ENCODE measurements at regions not wholly inside any gene's neighbourhood (a gene's known extent, or its start where the extent isn't known, plus 50 kb on each side); places are given as distances from the start of the nearest gene placed in this dataset.
A peak's percentile ranks its signal among the peaks of the same experiment; 100 is the strongest.

GRCh38 chr4:182056866-182057265 is 186.3 kb upstream of the TENM3 start:
- H3K4me1 ChIP-seq (ENCODE audit: control insufficient read depth in 3 of 3, insufficient read depth in 3 of 3, low read length in 3 of 3): no peaks in the 10 kb centered on the region
- no peak overlapping the region for H3K4me3 ChIP-seq (ENCODE audit: low read length in 3 of 3)
- H3K36me3 ChIP-seq (ENCODE audit: control insufficient read depth in 3 of 3, insufficient read depth in 3 of 3, low read length in 3 of 3): no peaks in the 10 kb centered on the region
- no peaks in the 10 kb centered on the region for H3K27me3 ChIP-seq (ENCODE audit: control insufficient read depth in 3 of 3, insufficient read depth in 3 of 3, low read length in 3 of 3)
- H3K9me3 ChIP-seq (ENCODE audit: control insufficient read depth in 3 of 3, low read length in 3 of 3): no peaks in the 10 kb centered on the region
- no peak overlapping the region for H3K27ac ChIP-seq (ENCODE audit: low read depth, low read length)
- H3K9ac ChIP-seq (ENCODE audit: low read depth in 1 of 3, low read length in 3 of 3): no peak overlapping the region

- Histone ChIP-seq H3K9ac (ENCODE audit: low read depth in 1 of 3, low read length in 3 of 3) (no peak overlapping the region), H3K36me3 (ENCODE audit: control insufficient read depth in 3 of 3, insufficient read depth in 3 of 3, low read length in 3 of 3) (no peaks in the 10 kb centered on the region), H3K4me3 (ENCODE audit: low read length in 3 of 3) (no peak overlapping the region), H3K27me3 (ENCODE audit: control insufficient read depth in 3 of 3, insufficient read depth in 3 of 3, low read length in 3 of 3) (no peaks in the 10 kb centered on the region), H3K4me1 (ENCODE audit: control insufficient read depth in 3 of 3, insufficient read depth in 3 of 3, low read length in 3 of 3) (peaks cover 0 to 6% (median 3%) of the 10 kb centered on the region in 3 donors), H3K27ac (ENCODE audit: low read depth, low read length) (peak overlapping the region; percentile 1), H3K9me3 (ENCODE audit: control insufficient read depth in 3 of 3, low read length in 3 of 3) (peaks cover 0 to 3% (median 0%) of the 10 kb centered on the region in 3 donors)
Measured at GRCh38 chr4:182062458-182062857, 180.7 kb upstream of the TENM3 start.

GRCh38 chr4:182062936-182063335 is 180.3 kb upstream of the TENM3 start:
- Histone ChIP-seq H3K4me3 (ENCODE audit: low read length in 3 of 3) (peak overlapping the region in 1 of 3 donors; percentile 11), H3K4me1 (ENCODE audit: control insufficient read depth in 3 of 3, insufficient read depth in 3 of 3, low read length in 3 of 3) (peaks cover 0 to 6% (median 3%) of the 10 kb centered on the region in 3 donors), H3K27ac (ENCODE audit: low read depth, low read length) (peak overlapping the region; percentile 1), H3K36me3 (ENCODE audit: control insufficient read depth in 3 of 3, insufficient read depth in 3 of 3, low read length in 3 of 3) (no peaks in the 10 kb centered on the region), H3K9me3 (ENCODE audit: control insufficient read depth in 3 of 3, low read length in 3 of 3) (peaks cover 0 to 3% (median 0%) of the 10 kb centered on the region in 3 donors), H3K27me3 (ENCODE audit: control insufficient read depth in 3 of 3, insufficient read depth in 3 of 3, low read length in 3 of 3) (no peaks in the 10 kb centered on the region), H3K9ac (ENCODE audit: low read depth in 1 of 3, low read length in 3 of 3) (no peak overlapping the region)

- peaks cover 0 to 6% (median 3%) of the 10 kb centered on the region in 3 donors for H3K4me1 ChIP-seq (ENCODE audit: control insufficient read depth in 3 of 3, insufficient read depth in 3 of 3, low read length in 3 of 3)
- H3K9ac ChIP-seq (ENCODE audit: low read depth in 1 of 3, low read length in 3 of 3): no peak overlapping the region
- no peak overlapping the region for H3K27ac ChIP-seq (ENCODE audit: low read depth, low read length)
- H3K36me3 ChIP-seq (ENCODE audit: control insufficient read depth in 3 of 3, insufficient read depth in 3 of 3, low read length in 3 of 3): no peaks in the 10 kb centered on the region
- peaks cover 0 to 3% (median 0%) of the 10 kb centered on the region in 3 donors for H3K9me3 ChIP-seq (ENCODE audit: control insufficient read depth in 3 of 3, low read length in 3 of 3)
- no peaks in the 10 kb centered on the region for H3K27me3 ChIP-seq (ENCODE audit: control insufficient read depth in 3 of 3, insufficient read depth in 3 of 3, low read length in 3 of 3)
- no peak overlapping the region for H3K4me3 ChIP-seq (ENCODE audit: low read length in 3 of 3)
Measured at GRCh38 chr4:182063651-182064050, 179.6 kb upstream of the TENM3 start.

GRCh38 chr4:182065255-182065654 is 177.9 kb upstream of the TENM3 start:
- Histone ChIP-seq H3K27me3 (ENCODE audit: control insufficient read depth in 3 of 3, insufficient read depth in 3 of 3, low read length in 3 of 3) (no peaks in the 10 kb centered on the region), H3K9me3 (ENCODE audit: control insufficient read depth in 3 of 3, low read length in 3 of 3) (peaks cover 0 to 3% (median 0%) of the 10 kb centered on the region in 3 donors), H3K27ac (ENCODE audit: low read depth, low read length) (no peak overlapping the region), H3K9ac (ENCODE audit: low read depth in 1 of 3, low read length in 3 of 3) (no peak overlapping the region), H3K4me3 (ENCODE audit: low read length in 3 of 3) (no peak overlapping the region), H3K36me3 (ENCODE audit: control insufficient read depth in 3 of 3, insufficient read depth in 3 of 3, low read length in 3 of 3) (no peaks in the 10 kb centered on the region), H3K4me1 (ENCODE audit: control insufficient read depth in 3 of 3, insufficient read depth in 3 of 3, low read length in 3 of 3) (peaks cover 0 to 6% (median 3%) of the 10 kb centered on the region in 3 donors)

- Histone ChIP-seq H3K9ac (ENCODE audit: low read depth in 1 of 3, low read length in 3 of 3) (no peak overlapping the region), H3K4me3 (ENCODE audit: low read length in 3 of 3) (no peak overlapping the region), H3K27me3 (ENCODE audit: control insufficient read depth in 3 of 3, insufficient read depth in 3 of 3, low read length in 3 of 3) (no peaks in the 10 kb centered on the region), H3K9me3 (ENCODE audit: control insufficient read depth in 3 of 3, low read length in 3 of 3) (peaks cover 0 to 3% (median 0%) of the 10 kb centered on the region in 3 donors), H3K4me1 (ENCODE audit: control insufficient read depth in 3 of 3, insufficient read depth in 3 of 3, low read length in 3 of 3) (peaks cover 0 to 6% (median 3%) of the 10 kb centered on the region in 3 donors), H3K36me3 (ENCODE audit: control insufficient read depth in 3 of 3, insufficient read depth in 3 of 3, low read length in 3 of 3) (no peaks in the 10 kb centered on the region), H3K27ac (ENCODE audit: low read depth, low read length) (no peak overlapping the region)
Measured at GRCh38 chr4:182066037-182066436, 177.2 kb upstream of the TENM3 start.

GRCh38 chr4:182067828-182068227 is 175.4 kb upstream of the TENM3 start:
- H3K27me3 ChIP-seq (ENCODE audit: control insufficient read depth in 3 of 3, insufficient read depth in 3 of 3, low read length in 3 of 3): no peaks in the 10 kb centered on the region
- no peak overlapping the region for H3K27ac ChIP-seq (ENCODE audit: low read depth, low read length)
- no peak overlapping the region for H3K4me3 ChIP-seq (ENCODE audit: low read length in 3 of 3)
- H3K9ac ChIP-seq (ENCODE audit: low read depth in 1 of 3, low read length in 3 of 3): no peak overlapping the region
- H3K36me3 ChIP-seq (ENCODE audit: control insufficient read depth in 3 of 3, insufficient read depth in 3 of 3, low read length in 3 of 3): no peaks in the 10 kb centered on the region
- H3K4me1 ChIP-seq (ENCODE audit: control insufficient read depth in 3 of 3, insufficient read depth in 3 of 3, low read length in 3 of 3): peaks cover 0 to 3% (median 2%) of the 10 kb centered on the region in 3 donors
- H3K9me3 ChIP-seq (ENCODE audit: control insufficient read depth in 3 of 3, low read length in 3 of 3): peaks cover 0 to 3% (median 0%) of the 10 kb centered on the region in 3 donors

GRCh38 chr4:182068920-182069319 is 174.3 kb upstream of the TENM3 start:
- Histone ChIP-seq H3K27me3 (ENCODE audit: control insufficient read depth in 3 of 3, insufficient read depth in 3 of 3, low read length in 3 of 3) (no peaks in the 10 kb centered on the region), H3K4me1 (ENCODE audit: control insufficient read depth in 3 of 3, insufficient read depth in 3 of 3, low read length in 3 of 3) (no peaks in the 10 kb centered on the region), H3K9me3 (ENCODE audit: control insufficient read depth in 3 of 3, low read length in 3 of 3) (peaks cover 0 to 3% (median 0%) of the 10 kb centered on the region in 3 donors), H3K27ac (ENCODE audit: low read depth, low read length) (no peak overlapping the region), H3K4me3 (ENCODE audit: low read length in 3 of 3) (no peak overlapping the region), H3K9ac (ENCODE audit: low read depth in 1 of 3, low read length in 3 of 3) (no peak overlapping the region), H3K36me3 (ENCODE audit: control insufficient read depth in 3 of 3, insufficient read depth in 3 of 3, low read length in 3 of 3) (no peaks in the 10 kb centered on the region)

- Histone ChIP-seq H3K36me3 (ENCODE audit: control insufficient read depth in 3 of 3, insufficient read depth in 3 of 3, low read length in 3 of 3) (no peaks in the 10 kb centered on the region), H3K4me1 (ENCODE audit: control insufficient read depth in 3 of 3, insufficient read depth in 3 of 3, low read length in 3 of 3) (no peaks in the 10 kb centered on the region), H3K4me3 (ENCODE audit: low read length in 3 of 3) (no peak overlapping the region), H3K27ac (ENCODE audit: low read depth, low read length) (no peak overlapping the region), H3K9me3 (ENCODE audit: control insufficient read depth in 3 of 3, low read length in 3 of 3) (no peaks in the 10 kb centered on the region), H3K27me3 (ENCODE audit: control insufficient read depth in 3 of 3, insufficient read depth in 3 of 3, low read length in 3 of 3) (no peaks in the 10 kb centered on the region), H3K9ac (ENCODE audit: low read depth in 1 of 3, low read length in 3 of 3) (no peak overlapping the region)
Measured at GRCh38 chr4:182073278-182073677, 169.9 kb upstream of the TENM3 start.

GRCh38 chr4:182074139-182074538 is 169.1 kb upstream of the TENM3 start:
- H3K9me3 ChIP-seq (ENCODE audit: control insufficient read depth in 3 of 3, low read length in 3 of 3): no peaks in the 10 kb centered on the region
- no peak overlapping the region for H3K4me3 ChIP-seq (ENCODE audit: low read length in 3 of 3)
- H3K27me3 ChIP-seq (ENCODE audit: control insufficient read depth in 3 of 3, insufficient read depth in 3 of 3, low read length in 3 of 3): no peaks in the 10 kb centered on the region
- H3K9ac ChIP-seq (ENCODE audit: low read depth in 1 of 3, low read length in 3 of 3): no peak overlapping the region
- no peak overlapping the region for H3K27ac ChIP-seq (ENCODE audit: low read depth, low read length)
- no peaks in the 10 kb centered on the region for H3K36me3 ChIP-seq (ENCODE audit: control insufficient read depth in 3 of 3, insufficient read depth in 3 of 3, low read length in 3 of 3)
- no peaks in the 10 kb centered on the region for H3K4me1 ChIP-seq (ENCODE audit: control insufficient read depth in 3 of 3, insufficient read depth in 3 of 3, low read length in 3 of 3)

Measured in skeletal muscle tissue (tissue), 3 donors.